ENCODE measurements at regions not wholly inside any gene's neighbourhood (a gene's known extent, or its start where the extent isn't known, plus 50 kb on each side); places are given as distances from the start of the nearest gene placed in this dataset.

DNA sequence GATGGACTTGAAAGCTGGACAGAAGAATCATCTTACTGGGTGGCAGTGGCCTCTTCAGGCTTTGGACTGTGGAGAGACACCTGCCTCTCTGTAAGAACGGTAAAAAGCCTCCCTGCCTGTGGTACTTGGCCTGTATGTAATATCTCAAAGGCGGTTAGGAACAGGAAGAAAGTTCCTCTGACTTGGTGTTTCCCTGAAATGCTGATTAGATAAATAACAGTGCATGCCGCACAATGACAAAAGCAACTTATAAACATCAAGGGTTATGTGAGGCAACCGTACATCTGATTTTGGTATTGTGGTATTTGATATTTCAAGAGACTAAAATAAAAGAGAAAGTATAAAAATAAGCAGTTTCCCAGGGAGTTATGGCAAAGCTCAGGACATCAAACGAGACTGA is 92.4 kb upstream of the SORBS2 start:
- TF ChIP-seq, protein P1, sequence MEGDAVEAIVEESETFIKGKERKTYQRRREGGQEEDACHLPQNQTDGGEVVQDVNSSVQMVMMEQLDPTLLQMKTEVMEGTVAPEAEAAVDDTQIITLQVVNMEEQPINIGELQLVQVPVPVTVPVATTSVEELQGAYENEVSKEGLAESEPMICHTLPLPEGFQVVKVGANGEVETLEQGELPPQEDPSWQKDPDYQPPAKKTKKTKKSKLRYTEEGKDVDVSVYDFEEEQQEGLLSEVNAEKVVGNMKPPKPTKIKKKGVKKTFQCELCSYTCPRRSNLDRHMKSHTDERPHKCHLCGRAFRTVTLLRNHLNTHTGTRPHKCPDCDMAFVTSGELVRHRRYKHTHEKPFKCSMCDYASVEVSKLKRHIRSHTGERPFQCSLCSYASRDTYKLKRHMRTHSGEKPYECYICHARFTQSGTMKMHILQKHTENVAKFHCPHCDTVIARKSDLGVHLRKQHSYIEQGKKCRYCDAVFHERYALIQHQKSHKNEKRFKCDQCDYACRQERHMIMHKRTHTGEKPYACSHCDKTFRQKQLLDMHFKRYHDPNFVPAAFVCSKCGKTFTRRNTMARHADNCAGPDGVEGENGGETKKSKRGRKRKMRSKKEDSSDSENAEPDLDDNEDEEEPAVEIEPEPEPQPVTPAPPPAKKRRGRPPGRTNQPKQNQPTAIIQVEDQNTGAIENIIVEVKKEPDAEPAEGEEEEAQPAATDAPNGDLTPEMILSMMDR (IDR thresholded peaks at IDR 0.05; ENCODE audit: low read depth, low read length) = no peak
- TF ChIP-seq, protein P2, sequence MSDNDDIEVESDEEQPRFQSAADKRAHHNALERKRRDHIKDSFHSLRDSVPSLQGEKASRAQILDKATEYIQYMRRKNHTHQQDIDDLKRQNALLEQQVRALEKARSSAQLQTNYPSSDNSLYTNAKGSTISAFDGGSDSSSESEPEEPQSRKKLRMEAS (IDR thresholded peaks at IDR 0.05; ENCODE audit: low read depth, low read length) = no peak

Data from NB4 (cell line).